GM23338 (cell line): ENCODE measurements at regions not wholly inside any gene's neighbourhood (a gene's known extent, or its start where the extent isn't known, plus 50 kb on each side); places are given as distances from the start of the nearest gene placed in this dataset.

Experiments
- ATAC-seq: fragments of 200-7000 bp; cut with Tn5 transposase; 3 replicates; pipeline ENCODE4 v1.9.1; 2020
- DNase-seq: peaks from one replicate; pipeline ENCODE4 v3.0.0-alpha.2; 2015; ENCODE audit warnings: low spot score
- H2AFZ ChIP-seq: fragments of 200-600 bp; sonication (generic); 2 replicates; pipeline ENCODE4 v1.8.0; 2016; ENCODE audit warnings: antibody characterized with exemption, mild to moderate bottlenecking, moderate library complexity
- H3F3A ChIP-seq: fragments of 200-600 bp; sonication (generic); replicated peaks from 2 replicates; pipeline ENCODE4 v1.8.0; 2017; ENCODE audit warnings: antibody characterized with exemption, mixed run types, low read depth
- H3K27ac ChIP-seq: fragments of 200-600 bp; sonication (generic); 2 replicates; pipeline ENCODE4 v1.6.1; 2016; ENCODE audit warnings: low read depth
- H3K27me3 ChIP-seq: fragments of 200-600 bp; sonication (generic); 2 replicates; pipeline ENCODE4 v1.8.0; 2016; ENCODE audit warnings: mild to moderate bottlenecking, mixed run types, moderate library complexity; ENCODE audit not compliant: insufficient read depth
- H3K36me3 ChIP-seq: fragments of 200-600 bp; sonication (generic); 2 replicates; pipeline ENCODE4 v1.8.0; 2016; ENCODE audit warnings: mild to moderate bottlenecking; ENCODE audit not compliant: insufficient read depth
- H3K4me1 ChIP-seq: fragments of 200-600 bp; sonication (generic); 2 replicates; pipeline ENCODE4 v1.8.0; 2016; ENCODE audit warnings: mild to moderate bottlenecking, moderate library complexity; ENCODE audit not compliant: insufficient read depth
- H3K4me2 ChIP-seq: fragments of 200-600 bp; sonication (generic); 2 replicates; pipeline ENCODE4 v1.7.1; 2017; ENCODE audit warnings: mixed run types
- H3K4me3 ChIP-seq: fragments of 200-600 bp; sonication (generic); 2 replicates; pipeline ENCODE4 v1.6.1; 2016; ENCODE audit warnings: mixed run types
- H3K79me2 ChIP-seq: fragments of 200-600 bp; sonication (generic); replicated peaks from 2 replicates; pipeline ENCODE4 v1.8.0; 2017; ENCODE audit warnings: mild to moderate bottlenecking; ENCODE audit not compliant: insufficient read depth
- H3K9me2 ChIP-seq: fragments of 200-600 bp; sonication (generic); 2 replicates; pipeline ENCODE4 v1.8.0; 2017; ENCODE audit not compliant: insufficient read depth
- H4K20me1 ChIP-seq: fragments of 200-600 bp; sonication (generic); replicated peaks from 2 replicates; pipeline ENCODE4 v1.8.0; 2017; ENCODE audit warnings: mild to moderate bottlenecking; ENCODE audit not compliant: insufficient read depth
- H3K27ac Mint-ChIP-seq: 2 replicates; pipeline ENCODE4 v1.8.0; 2020; ENCODE audit warnings: inconsistent platforms, mild to moderate bottlenecking, moderate library complexity, mixed read lengths
- H3K27me3 Mint-ChIP-seq: 3 replicates; pipeline ENCODE4 v1.8.0; 2022; ENCODE audit warnings: low read depth, mild to moderate bottlenecking, moderate library complexity, mixed read lengths, inconsistent platforms; ENCODE audit not compliant: insufficient read depth, poor library complexity
- H3K36me3 Mint-ChIP-seq: 3 replicates; pipeline ENCODE4 v1.8.0; 2021; ENCODE audit warnings: low read depth, mild to moderate bottlenecking, inconsistent platforms, moderate library complexity, mixed read lengths
- H3K4me1 Mint-ChIP-seq: 3 replicates; pipeline ENCODE4 v1.8.0; 2020; ENCODE audit warnings: mild to moderate bottlenecking, inconsistent platforms, mixed read lengths
- H3K4me3 Mint-ChIP-seq: 3 replicates; pipeline ENCODE4 v1.8.0; 2021; ENCODE audit warnings: moderate library complexity, mild to moderate bottlenecking, inconsistent platforms, mixed read lengths
- H3K9me3 Mint-ChIP-seq: 3 replicates; pipeline ENCODE4 v1.8.0; 2020; ENCODE audit warnings: moderate library complexity, mild to moderate bottlenecking, inconsistent platforms, mixed read lengths
- ETS1 ChIP-seq: IDR thresholded peaks from 2 replicates; pipeline ENCODE4 v1.6.1; 2016; ENCODE audit warnings: antibody characterized with exemption
- EZH2phosphoT487 ChIP-seq: fragments of 200-600 bp; sonication (generic); IDR thresholded peaks from one replicate; pipeline ENCODE4 v1.8.1; 2018; ENCODE audit warnings: antibody characterized with exemption; ENCODE audit not compliant: unreplicated experiment
- POLR2AphosphoS5 ChIP-seq: IDR thresholded peaks from 2 replicates; pipeline ENCODE4 v1.6.1; 2016; ENCODE audit warnings: antibody characterized with exemption, low read depth
- STAT1 ChIP-seq: IDR thresholded peaks from one replicate; pipeline ENCODE4 v1.6.1; 2016; ENCODE audit warnings: antibody characterized with exemption; ENCODE audit not compliant: unreplicated experiment
- ZNF114 ChIP-seq: fragments of 250-450 bp; sonication (Bioruptor Pico); IDR thresholded peaks from 2 replicates; pipeline ENCODE4 v1.5.0; 2020; ENCODE audit warnings: mild to moderate bottlenecking, moderate library complexity
- TF ChIP-seq, protein P1 (sequence below), 2 experiments: fragments of 200-600 bp in 1 of 2; sonication (generic) in 1 of 2; conservative IDR thresholded peaks; 2 replicates each; pipeline versions ENCODE4 v1.5.1 to v1.6.1; 2016 to 2017; ENCODE audit warnings: antibody characterized with exemption in 2 of 2, low read depth in 2 of 2, mild to moderate bottlenecking in 2 of 2, moderate library complexity in 1 of 2
- TF ChIP-seq, protein P2 (sequence below): fragments of 250-450 bp; sonication (Bioruptor Pico); IDR thresholded peaks from 2 replicates; pipeline ENCODE4 v1.5.0; 2020; ENCODE audit warnings: mild to moderate bottlenecking, moderate library complexity
- TF ChIP-seq, protein P3 (sequence below): IDR thresholded peaks from one replicate; pipeline ENCODE4 v1.6.1; 2018; ENCODE audit warnings: antibody characterized with exemption; ENCODE audit not compliant: unreplicated experiment

GRCh38 chr13:107392205-107392604, 823.1 kb downstream of the LIG4 start:
- Histone ChIP-seq H3K4me3 (no peak overlapping the region), H3K4me2 (no peak overlapping the region; the same call in 1 of the 2 replicates), H4K20me1 (no peaks in the 10 kb centered on the region), H3K27ac (no peak overlapping the region), H3K9me2 (peaks cover 12% of the 10 kb centered on the region), H3K4me1 (peaks cover 20% of the 10 kb centered on the region; the same call in 1 of the 2 replicates), H3K79me2 (no peaks in the 10 kb centered on the region), H3K36me3 (no peaks in the 10 kb centered on the region), H2AFZ (no peak overlapping the region), H3K27me3 (no peaks in the 10 kb centered on the region), H3F3A (no peaks in the 10 kb centered on the region)
- peaks cover 1% of the 10 kb centered on the region for H3K27me3 Mint-ChIP-seq
- H3K27ac Mint-ChIP-seq, result no peak overlapping the region; the same call in 1 of the 2 replicates
- peaks cover 33% of the 10 kb centered on the region for H3K4me1 Mint-ChIP-seq
- no peaks in the 10 kb centered on the region for H3K9me3 Mint-ChIP-seq
- no peaks in the 10 kb centered on the region for H3K36me3 Mint-ChIP-seq
- TF ChIP-seq EZH2phosphoT487, result no peak
- TF ChIP-seq, protein P1, sequence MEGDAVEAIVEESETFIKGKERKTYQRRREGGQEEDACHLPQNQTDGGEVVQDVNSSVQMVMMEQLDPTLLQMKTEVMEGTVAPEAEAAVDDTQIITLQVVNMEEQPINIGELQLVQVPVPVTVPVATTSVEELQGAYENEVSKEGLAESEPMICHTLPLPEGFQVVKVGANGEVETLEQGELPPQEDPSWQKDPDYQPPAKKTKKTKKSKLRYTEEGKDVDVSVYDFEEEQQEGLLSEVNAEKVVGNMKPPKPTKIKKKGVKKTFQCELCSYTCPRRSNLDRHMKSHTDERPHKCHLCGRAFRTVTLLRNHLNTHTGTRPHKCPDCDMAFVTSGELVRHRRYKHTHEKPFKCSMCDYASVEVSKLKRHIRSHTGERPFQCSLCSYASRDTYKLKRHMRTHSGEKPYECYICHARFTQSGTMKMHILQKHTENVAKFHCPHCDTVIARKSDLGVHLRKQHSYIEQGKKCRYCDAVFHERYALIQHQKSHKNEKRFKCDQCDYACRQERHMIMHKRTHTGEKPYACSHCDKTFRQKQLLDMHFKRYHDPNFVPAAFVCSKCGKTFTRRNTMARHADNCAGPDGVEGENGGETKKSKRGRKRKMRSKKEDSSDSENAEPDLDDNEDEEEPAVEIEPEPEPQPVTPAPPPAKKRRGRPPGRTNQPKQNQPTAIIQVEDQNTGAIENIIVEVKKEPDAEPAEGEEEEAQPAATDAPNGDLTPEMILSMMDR (conservative IDR thresholded peaks at IDR 0.05; ENCODE audit: low read depth in 2 of 2), result no peak
- no peak overlapping the region for H3K4me3 Mint-ChIP-seq
- ATAC-seq (no peak), DNase-seq (no peak)

- ATAC-seq, result no peak
- H3K79me2 ChIP-seq, result no peaks in the 10 kb centered on the region
- H3K27me3 ChIP-seq, result no peaks in the 10 kb centered on the region
- H3K36me3 ChIP-seq, result no peaks in the 10 kb centered on the region
- H3F3A ChIP-seq, result no peaks in the 10 kb centered on the region
- no peak overlapping the region for H2AFZ ChIP-seq
- H3K4me3 ChIP-seq, result no peak overlapping the region
- no peaks in the 10 kb centered on the region for H4K20me1 ChIP-seq
- peak overlapping the region; percentile 61; the same call in 1 of the 2 replicates for H3K27ac Mint-ChIP-seq
- peaks cover 2% of the 10 kb centered on the region for H3K27me3 Mint-ChIP-seq
- H3K4me1 Mint-ChIP-seq, result peaks cover 36% of the 10 kb centered on the region
- H3K36me3 Mint-ChIP-seq, result no peaks in the 10 kb centered on the region
- no peak overlapping the region for H3K4me3 Mint-ChIP-seq
- no peak overlapping the region for H3K27ac ChIP-seq
- no peaks in the 10 kb centered on the region for H3K9me3 Mint-ChIP-seq
- H3K9me2 ChIP-seq, result peaks cover 9% of the 10 kb centered on the region
- H3K4me1 ChIP-seq, result peaks cover 23% of the 10 kb centered on the region; the same call in 1 of the 2 replicates
- DNase-seq, result no peak
- H3K4me2 ChIP-seq, result no peak overlapping the region
- no peak for TF ChIP-seq ZNF114 (CRISPR knock-in tag)
- TF ChIP-seq, protein P2, sequence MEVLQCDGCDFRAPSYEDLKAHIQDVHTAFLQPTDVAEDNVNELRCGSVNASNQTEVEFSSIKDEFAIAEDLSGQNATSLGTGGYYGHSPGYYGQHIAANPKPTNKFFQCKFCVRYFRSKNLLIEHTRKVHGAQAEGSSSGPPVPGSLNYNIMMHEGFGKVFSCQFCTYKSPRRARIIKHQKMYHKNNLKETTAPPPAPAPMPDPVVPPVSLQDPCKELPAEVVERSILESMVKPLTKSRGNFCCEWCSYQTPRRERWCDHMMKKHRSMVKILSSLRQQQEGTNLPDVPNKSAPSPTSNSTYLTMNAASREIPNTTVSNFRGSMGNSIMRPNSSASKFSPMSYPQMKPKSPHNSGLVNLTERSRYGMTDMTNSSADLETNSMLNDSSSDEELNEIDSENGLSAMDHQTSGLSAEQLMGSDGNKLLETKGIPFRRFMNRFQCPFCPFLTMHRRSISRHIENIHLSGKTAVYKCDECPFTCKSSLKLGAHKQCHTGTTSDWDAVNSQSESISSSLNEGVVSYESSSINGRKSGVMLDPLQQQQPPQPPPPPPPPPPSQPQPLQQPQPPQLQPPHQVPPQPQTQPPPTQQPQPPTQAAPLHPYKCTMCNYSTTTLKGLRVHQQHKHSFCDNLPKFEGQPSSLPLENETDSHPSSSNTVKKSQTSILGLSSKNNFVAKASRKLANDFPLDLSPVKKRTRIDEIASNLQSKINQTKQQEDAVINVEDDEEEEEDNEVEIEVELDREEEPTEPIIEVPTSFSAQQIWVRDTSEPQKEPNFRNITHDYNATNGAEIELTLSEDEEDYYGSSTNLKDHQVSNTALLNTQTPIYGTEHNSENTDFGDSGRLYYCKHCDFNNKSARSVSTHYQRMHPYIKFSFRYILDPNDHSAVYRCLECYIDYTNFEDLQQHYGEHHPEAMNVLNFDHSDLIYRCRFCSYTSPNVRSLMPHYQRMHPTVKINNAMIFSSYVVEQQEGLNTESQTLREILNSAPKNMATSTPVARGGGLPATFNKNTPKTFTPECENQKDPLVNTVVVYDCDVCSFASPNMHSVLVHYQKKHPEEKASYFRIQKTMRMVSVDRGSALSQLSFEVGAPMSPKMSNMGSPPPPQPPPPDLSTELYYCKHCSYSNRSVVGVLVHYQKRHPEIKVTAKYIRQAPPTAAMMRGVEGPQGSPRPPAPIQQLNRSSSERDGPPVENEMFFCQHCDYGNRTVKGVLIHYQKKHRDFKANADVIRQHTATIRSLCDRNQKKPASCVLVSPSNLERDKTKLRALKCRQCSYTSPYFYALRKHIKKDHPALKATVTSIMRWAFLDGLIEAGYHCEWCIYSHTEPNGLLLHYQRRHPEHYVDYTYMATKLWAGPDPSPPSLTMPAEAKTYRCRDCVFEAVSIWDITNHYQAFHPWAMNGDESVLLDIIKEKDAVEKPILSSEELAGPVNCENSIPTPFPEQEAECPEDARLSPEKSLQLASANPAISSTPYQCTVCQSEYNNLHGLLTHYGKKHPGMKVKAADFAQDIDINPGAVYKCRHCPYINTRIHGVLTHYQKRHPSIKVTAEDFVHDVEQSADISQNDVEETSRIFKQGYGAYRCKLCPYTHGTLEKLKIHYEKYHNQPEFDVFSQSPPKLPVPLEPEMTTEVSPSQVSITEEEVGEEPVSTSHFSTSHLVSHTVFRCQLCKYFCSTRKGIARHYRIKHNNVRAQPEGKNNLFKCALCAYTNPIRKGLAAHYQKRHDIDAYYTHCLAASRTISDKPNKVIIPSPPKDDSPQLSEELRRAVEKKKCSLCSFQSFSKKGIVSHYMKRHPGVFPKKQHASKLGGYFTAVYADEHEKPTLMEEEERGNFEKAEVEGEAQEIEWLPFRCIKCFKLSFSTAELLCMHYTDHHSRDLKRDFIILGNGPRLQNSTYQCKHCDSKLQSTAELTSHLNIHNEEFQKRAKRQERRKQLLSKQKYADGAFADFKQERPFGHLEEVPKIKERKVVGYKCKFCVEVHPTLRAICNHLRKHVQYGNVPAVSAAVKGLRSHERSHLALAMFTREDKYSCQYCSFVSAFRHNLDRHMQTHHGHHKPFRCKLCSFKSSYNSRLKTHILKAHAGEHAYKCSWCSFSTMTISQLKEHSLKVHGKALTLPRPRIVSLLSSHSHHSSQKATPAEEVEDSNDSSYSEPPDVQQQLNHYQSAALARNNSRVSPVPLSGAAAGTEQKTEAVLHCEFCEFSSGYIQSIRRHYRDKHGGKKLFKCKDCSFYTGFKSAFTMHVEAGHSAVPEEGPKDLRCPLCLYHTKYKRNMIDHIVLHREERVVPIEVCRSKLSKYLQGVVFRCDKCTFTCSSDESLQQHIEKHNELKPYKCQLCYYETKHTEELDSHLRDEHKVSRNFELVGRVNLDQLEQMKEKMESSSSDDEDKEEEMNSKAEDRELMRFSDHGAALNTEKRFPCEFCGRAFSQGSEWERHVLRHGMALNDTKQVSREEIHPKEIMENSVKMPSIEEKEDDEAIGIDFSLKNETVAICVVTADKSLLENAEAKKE (CRISPR knock-in tag), result no peak
- TF ChIP-seq POLR2AphosphoS5, result no peak
- TF ChIP-seq STAT1, result no peak
- no peak for TF ChIP-seq ETS1
- TF ChIP-seq, protein P3, sequence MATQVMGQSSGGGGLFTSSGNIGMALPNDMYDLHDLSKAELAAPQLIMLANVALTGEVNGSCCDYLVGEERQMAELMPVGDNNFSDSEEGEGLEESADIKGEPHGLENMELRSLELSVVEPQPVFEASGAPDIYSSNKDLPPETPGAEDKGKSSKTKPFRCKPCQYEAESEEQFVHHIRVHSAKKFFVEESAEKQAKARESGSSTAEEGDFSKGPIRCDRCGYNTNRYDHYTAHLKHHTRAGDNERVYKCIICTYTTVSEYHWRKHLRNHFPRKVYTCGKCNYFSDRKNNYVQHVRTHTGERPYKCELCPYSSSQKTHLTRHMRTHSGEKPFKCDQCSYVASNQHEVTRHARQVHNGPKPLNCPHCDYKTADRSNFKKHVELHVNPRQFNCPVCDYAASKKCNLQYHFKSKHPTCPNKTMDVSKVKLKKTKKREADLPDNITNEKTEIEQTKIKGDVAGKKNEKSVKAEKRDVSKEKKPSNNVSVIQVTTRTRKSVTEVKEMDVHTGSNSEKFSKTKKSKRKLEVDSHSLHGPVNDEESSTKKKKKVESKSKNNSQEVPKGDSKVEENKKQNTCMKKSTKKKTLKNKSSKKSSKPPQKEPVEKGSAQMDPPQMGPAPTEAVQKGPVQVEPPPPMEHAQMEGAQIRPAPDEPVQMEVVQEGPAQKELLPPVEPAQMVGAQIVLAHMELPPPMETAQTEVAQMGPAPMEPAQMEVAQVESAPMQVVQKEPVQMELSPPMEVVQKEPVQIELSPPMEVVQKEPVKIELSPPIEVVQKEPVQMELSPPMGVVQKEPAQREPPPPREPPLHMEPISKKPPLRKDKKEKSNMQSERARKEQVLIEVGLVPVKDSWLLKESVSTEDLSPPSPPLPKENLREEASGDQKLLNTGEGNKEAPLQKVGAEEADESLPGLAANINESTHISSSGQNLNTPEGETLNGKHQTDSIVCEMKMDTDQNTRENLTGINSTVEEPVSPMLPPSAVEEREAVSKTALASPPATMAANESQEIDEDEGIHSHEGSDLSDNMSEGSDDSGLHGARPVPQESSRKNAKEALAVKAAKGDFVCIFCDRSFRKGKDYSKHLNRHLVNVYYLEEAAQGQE, result no peak
These were observed 819.6 kb upstream of the ARGLU1 start for GRCh38 chr13:107387525-107387924.
